ENCODE measurements at regions not wholly inside any gene's neighbourhood (a gene's known extent, or its start where the extent isn't known, plus 50 kb on each side); places are given as distances from the start of the nearest gene placed in this dataset.

DNA sequence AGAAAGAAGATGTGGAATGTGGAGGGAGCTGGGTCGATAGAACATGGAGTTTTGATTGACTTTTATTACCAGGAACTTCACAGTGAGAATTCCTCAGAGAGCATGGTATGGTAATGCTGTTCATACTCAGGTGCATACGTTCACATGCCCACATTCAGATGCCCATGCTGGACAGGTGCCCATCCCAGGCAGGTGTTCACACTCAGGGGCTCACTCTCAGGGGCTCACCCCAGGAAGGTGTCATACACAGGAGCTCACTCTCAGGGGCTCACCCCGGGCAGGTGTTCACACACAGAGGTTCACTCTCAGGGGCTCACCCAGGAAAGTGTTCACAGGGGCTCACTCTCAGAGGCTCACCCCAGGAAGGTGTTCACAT is 360.0 kb upstream of the SFSWAP start:
- Histone ChIP-seq H3K9me1 (ENCODE audit: control insufficient read depth, insufficient read depth, low read length) (no peaks in the 10 kb centered on the region), H3K4me2 (ENCODE audit: insufficient read depth, low read length) (peak overlapping the region; percentile 85), H3K9ac (ENCODE audit: insufficient read depth in 1 of 2, low read depth in 2 of 2, low read length in 2 of 2) (peak overlapping the region; percentile 79 to 85), H3K4me1 (replicated peaks in 1 of 2; ENCODE audit: control insufficient read depth in 2 of 2, insufficient read depth in 2 of 2, low read length in 2 of 2) (peaks cover 40 to 43% of the 10 kb centered on the region in 2 experiments), H3K4me3 (peak overlapping the region; percentile 20; the same call in 1 of the 2 replicates), H4K20me1 (replicated peaks; ENCODE audit: control insufficient read depth, insufficient read depth, low read length) (no peaks in the 10 kb centered on the region), H3K27ac (ENCODE audit: extremely low read depth, low read depth, low read length) (peak overlapping the region; percentile 93), H3K36me3 (ENCODE audit: control insufficient read depth, insufficient read depth, low read length) (no peaks in the 10 kb centered on the region; the same call in 2 of the 3 replicates), H3K9me3 (replicated peaks; ENCODE audit: control insufficient read depth, insufficient read depth, low read depth, low read length) (peaks cover 7% of the 10 kb centered on the region), H2AFZ (ENCODE audit: low read depth, low read length) (peak overlapping the region; percentile 70), H3K79me2 (ENCODE audit: control insufficient read depth, insufficient read depth, low read length) (no peaks in the 10 kb centered on the region), H3K27me3 (ENCODE audit: control insufficient read depth in 2 of 2, insufficient read depth in 2 of 2, low read length in 2 of 2) (no peaks in the 10 kb centered on the region)
- in situ Hi-C loops (cut with MboI): no loop called here
- 39% methylated on average over 3 of the region's 3 CpGs for WGBS (ENCODE audit: insufficient coverage, low coverage, missing lambda C conversion rate)
- POLR2A ChIA-PET: no interaction called here
- FAIRE-seq: no peak
- no peak for DNase-seq (ENCODE audit: extremely low read depth in 1 of 4, low spot score in 3 of 4)
- intact Hi-C loops (cut with micrococcal nuclease): loop anchor here (1.0 to 10.0 kb wide), 3 partner anchors 90 to 516 kb away; partner anchors contain the start of gene STX2
- ATAC-seq: peak; percentile 15
- CTCF ChIA-PET (ENCODE audit: low intra/inter-chr PET ratio): no interaction called here
- BruUV-seq (replicated peaks): TSS peak; percentile 98
- TF ChIP-seq ZC3H8 (IDR thresholded peaks at IDR 0.05): no peak
- no peak for TF ChIP-seq ZNF740 (CRISPR knock-in tag; IDR thresholded peaks at IDR 0.05)
- 0 out of 4 replicates have a peak, but pooled peaks of 1 of the 2 experiments have one; percentile 24 for TF ChIP-seq ZNF740 (tag; IDR thresholded peaks at IDR 0.05)
- TF ChIP-seq MIER1 (IDR thresholded peaks at IDR 0.05; ENCODE audit: low read depth): no peak
- 0 out of 2 replicates have a peak, but pooled peaks have one; percentile 6 for TF ChIP-seq ZNF175 (CRISPR knock-in tag; IDR thresholded peaks at IDR 0.05; ENCODE audit: low read depth)
- TF ChIP-seq RBFOX2 (IDR thresholded peaks at IDR 0.05; ENCODE audit: low read depth, low read length): peak; percentile 52
- TF ChIP-seq ZNF134 (CRISPR knock-in tag; conservative IDR thresholded peaks at IDR 0.05): no peak
- TF ChIP-seq, protein P1, sequence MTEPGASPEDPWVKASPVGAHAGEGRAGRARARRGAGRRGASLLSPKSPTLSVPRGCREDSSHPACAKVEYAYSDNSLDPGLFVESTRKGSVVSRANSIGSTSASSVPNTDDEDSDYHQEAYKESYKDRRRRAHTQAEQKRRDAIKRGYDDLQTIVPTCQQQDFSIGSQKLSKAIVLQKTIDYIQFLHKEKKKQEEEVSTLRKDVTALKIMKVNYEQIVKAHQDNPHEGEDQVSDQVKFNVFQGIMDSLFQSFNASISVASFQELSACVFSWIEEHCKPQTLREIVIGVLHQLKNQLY (CRISPR knock-in tag; conservative IDR thresholded peaks at IDR 0.05): no peak
- TF ChIP-seq RBM14 (IDR thresholded peaks at IDR 0.05; ENCODE audit: borderline replicate concordance, insufficient read depth, low read depth, low read length): no peak
- TF ChIP-seq DLX4 (CRISPR knock-in tag; IDR thresholded peaks at IDR 0.05): no peak
- 0 out of 2 replicates have a peak, but pooled peaks have one; percentile 29 for TF ChIP-seq ZBTB33 (CRISPR knock-in tag; IDR thresholded peaks at IDR 0.05)
